ENCODE measurements at regions not wholly inside any gene's neighbourhood (a gene's known extent, or its start where the extent isn't known, plus 50 kb on each side); places are given as distances from the start of the nearest gene placed in this dataset.
"Not testable (repeated sequence)": the region's sequence is repeated elsewhere in the genome, so short reads cannot be mapped to it uniquely, and the experiment has no call there.

- no peak for DNase-seq
Observed at GRCh38 chr7:9711259-9711918, 1262.3 kb upstream of the PHF14 start.

- DNase-seq, result no peak
Observed at GRCh38 chr7:9718071-9718661, 1255.5 kb upstream of the PHF14 start.

DNA sequence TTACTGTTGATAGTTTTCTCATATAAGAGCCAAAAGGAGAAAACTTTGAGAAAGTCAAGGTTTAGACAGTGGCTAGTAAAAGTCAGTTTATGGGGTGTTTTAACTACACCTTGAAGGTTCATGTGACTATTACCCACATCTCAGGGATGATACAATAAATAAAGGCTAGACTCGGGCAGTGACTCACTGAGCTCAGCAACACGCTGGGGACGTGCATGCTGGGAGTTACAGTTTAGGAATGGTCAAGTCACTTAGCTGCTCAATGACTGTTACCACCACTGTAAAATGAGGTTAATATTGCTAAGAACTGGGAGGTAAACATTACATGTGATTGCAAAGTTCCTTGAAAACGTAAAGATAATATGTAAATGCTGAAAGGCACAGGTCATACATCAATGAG is 1254.4 kb upstream of the PHF14 start:
- DNase-seq, result no peak

DNA sequence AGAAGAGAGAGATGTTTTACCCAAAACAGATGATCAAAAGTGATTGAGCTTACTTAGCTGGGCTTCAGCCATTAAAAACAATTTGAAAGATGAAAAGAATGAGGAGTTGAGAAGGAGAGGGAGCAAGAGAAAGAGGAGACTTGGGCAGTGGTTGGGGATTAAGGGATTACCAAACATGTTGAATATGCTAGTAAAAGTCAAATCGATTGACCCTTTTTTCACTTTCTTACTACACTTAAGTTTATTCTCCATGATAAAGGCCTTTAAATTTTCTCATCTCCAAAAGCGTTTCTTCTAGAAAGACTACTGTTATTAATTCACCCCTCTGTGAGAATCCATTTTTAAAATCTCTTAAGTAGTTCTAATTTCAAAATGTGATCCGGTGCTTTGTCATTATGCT is 1254.0 kb upstream of the PHF14 start:
- no peak for DNase-seq

DNA sequence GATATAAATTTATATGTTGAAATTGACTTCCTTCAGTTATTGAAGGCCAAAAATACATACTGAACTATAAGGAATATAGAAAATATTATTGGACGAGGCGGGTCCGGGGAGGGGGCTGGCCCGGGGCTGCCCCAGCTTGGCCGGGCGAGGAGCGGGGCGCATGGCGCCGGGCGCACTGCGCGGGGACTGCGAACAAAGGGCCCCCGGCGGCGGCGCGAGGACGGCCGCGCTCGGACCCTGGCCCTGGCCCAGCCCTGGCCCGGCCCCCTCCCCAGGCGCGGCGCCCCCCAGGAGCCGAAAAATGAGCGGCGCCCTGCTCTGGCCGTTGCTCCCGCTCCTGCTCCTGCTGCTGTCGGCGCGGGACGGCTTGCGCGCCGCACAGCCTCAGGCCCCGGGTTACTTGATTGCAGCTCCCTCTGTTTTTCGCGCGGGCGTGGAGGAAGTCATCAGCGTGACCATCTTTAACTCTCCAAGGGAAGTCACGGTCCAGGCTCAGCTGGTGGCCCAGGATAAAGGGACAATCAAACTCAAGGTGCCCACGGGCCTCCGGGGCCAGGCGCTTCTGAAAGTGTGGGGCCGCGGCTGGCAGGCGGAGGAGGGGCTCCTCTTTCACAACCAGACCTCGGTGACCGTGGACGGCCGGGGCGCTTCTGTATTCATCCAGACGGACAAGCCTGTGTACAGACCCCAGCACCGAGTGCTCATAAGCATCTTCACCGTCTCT is 1247.6 kb upstream of the PHF14 start:
- not testable (repeated sequence) for DNase-seq

- DNase-seq, result not testable (repeated sequence)
Observed at GRCh38 chr7:9726811-9727210, 1246.9 kb upstream of the PHF14 start.

- not testable (repeated sequence) for DNase-seq
Observed at GRCh38 chr7:9727467-9727869, 1246.2 kb upstream of the PHF14 start.

- DNase-seq, result not testable (repeated sequence)
Observed at GRCh38 chr7:9728014-9728657, 1245.5 kb upstream of the PHF14 start.

- DNase-seq, result no peak
Observed at GRCh38 chr7:9752033-9752432, 1221.6 kb upstream of the PHF14 start.

DNA sequence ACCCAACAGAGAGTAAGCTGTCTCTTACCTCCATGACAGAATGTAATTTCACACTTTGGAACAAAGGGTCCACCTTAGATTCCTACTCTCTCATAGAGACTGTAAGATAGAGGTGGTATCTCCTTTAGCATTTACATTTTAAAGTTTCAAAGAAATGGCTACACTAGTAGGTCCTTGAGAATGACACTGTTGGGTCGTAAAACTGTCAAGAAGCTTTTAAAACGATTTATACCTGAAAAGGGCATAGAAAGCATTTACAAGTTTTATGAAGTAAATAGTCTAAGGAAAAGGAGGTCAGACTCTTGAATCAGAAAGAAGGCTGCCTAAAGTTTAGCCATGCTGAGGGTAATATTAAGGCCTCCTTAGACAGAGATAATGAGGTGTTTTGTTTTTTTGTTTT is 1212.4 kb upstream of the PHF14 start:
- no peak for DNase-seq

GRCh38 chr7:9776900-9777299 is 1196.8 kb upstream of the PHF14 start:
- DNase-seq, result peak; percentile 26

DNA sequence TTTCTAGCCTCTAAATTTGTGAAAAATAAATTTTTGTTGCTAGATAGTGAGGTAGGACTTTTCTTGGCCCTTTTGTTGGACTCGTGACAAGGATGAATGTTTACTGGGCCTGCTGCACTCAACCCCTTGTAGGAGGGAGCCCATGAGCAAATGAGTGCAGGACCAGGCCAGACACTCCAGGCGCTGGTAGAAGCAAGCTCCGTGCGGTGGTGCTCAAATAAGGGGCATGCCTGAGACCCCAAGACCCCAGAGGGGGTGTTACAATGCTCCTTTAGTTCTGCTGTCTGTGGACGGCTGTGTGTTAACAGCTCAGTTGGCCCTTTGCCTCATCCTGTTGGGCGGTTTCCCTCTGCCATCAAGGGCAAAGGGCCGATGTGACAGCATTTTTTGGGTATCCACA is 1195.3 kb upstream of the PHF14 start:
- no peak for DNase-seq

GRCh38 chr7:9781710-9782109 is 1192.0 kb upstream of the PHF14 start:
- no peak for DNase-seq

DNA sequence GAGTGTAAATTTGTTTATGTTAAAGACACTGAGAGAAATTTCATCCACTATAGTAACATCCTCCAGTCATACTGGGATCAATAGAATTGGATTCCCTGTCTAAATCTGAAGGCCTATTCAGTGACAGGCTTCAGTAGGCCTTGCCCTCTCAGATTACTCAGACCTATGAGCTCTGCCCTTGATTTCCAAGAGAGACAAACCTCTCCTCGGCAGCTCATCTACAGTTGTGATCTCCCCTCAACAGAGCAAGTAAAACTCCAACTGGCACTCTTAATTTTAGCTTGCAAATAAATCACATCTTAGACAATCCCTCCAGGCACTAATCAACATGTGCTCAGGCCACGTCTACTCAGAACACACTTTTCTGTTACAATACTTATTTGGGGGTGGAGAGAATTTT is 1191.4 kb upstream of the PHF14 start:
- no peak for DNase-seq

DNA sequence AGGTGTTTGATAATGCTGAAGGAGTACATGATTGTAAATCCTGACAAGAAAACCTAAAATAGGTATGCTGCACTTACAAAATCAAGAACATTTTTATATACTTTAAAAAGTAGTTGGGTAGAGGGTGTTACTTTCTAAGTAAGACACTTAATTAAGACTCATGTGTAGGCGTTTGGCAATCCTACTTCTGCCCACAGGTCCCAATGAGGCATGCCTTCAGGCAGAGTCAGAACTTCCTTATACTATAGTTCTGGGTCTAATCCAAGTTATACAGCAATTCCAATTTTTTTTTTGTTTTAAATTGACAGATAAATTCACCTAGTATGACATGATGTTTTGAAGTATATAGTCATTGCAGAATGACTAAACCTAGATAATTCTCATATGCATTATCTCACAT is 1188.5 kb upstream of the PHF14 start:
- no peak for DNase-seq

DNA sequence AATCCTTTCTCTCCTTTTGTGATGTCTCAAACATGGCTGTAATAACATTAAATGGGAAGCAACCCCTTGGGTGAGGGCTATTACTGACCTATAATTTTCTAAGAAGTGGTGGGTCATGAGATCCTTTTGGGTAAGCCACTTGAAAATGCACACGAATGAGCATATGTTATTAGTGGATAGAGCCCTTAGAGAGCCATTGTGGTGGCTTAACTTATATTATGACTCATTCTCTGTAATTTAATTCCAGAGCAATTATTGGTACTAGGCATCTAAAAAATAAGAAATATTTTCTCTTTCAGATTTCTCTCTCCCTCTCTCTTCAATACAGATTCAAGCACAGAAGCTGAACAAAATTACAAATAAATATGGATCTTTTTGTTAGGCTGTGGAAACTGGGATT is 1177.4 kb upstream of the PHF14 start:
- DNase-seq, result no peak

DNA sequence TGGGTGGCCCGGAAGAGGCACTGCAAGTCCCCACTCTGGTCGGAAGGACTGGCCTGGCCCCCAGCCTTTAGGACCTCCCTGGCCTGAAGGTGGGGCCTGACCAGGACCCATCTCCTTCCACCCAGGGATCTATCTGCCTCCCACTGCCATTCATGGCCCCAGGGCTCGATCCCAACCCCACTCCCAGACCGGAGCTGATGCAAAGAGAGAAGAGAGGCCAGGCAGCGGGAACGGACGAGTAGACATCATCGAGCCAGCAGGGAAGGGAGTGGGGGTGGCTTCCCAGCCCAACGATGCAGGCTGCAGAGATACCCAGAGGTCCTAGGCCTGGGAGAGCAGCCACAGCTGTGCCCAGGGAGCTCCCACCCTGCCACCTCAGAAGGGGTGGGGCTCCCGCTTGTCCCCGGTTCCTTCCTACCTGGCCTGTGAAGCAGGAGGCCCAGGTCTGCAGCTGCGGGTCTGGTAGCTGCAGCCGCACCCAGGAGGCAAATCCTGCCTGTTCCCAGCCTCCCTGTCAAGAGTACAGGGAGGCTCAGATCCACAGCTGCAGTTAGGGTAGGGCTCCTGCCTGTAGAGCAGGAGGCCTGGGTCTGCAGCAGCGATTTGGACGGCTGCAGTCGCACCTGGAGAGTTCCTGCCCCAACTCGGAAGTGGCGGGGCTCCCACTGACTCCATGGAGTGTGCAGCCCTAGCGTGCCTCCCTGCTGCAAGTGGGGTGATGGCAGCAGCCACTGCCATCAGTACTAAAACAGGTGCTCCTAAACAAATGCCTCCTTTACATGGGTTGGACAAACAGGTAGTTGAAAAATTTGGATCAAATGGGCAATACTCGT is 1151.0 kb upstream of the PHF14 start:
- DNase-seq, result no peak

- peak; percentile 22 for DNase-seq
Observed at GRCh38 chr7:9835199-9835598, 1138.5 kb upstream of the PHF14 start.

GRCh38 chr7:9836671-9837070 is 1137.0 kb upstream of the PHF14 start:
- DNase-seq, result no peak

DNA sequence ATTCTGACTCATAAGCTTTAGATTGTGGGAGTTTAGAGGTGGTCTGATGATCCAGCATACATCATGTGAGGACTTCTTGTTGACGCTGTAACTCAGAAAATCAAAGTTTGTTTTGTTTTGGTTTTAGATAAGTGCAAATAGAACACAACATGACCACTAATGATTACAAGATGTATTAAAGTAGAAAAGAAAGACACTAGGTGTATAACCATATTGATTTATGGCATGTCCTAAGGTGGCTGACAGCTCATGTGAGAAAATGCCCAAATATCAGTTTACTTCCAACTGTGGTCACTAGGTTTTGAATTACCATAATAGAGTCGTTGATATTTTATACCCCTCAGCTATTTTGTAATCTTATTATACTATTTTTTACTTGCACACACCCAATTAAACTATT is 1131.4 kb upstream of the PHF14 start:
- DNase-seq, result no peak

DNA sequence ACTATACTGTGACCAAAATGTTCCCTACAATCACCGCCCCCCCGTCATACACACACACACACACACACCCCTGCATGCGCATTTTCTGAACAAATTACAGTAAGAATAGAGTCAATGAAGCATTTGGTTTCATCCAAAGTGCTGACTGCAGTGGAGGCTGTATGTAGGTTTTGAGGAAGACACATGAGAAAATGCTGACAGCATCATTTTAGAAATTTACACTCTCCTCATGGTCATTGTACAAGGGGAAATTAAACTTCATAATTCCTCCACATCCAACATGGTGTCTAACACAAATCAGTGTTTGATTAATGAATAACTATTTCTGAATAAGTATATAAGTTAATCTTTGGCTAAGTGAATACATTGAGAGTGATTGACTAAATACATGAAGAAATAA is 1126.8 kb upstream of the PHF14 start:
- no peak for DNase-seq

DNA sequence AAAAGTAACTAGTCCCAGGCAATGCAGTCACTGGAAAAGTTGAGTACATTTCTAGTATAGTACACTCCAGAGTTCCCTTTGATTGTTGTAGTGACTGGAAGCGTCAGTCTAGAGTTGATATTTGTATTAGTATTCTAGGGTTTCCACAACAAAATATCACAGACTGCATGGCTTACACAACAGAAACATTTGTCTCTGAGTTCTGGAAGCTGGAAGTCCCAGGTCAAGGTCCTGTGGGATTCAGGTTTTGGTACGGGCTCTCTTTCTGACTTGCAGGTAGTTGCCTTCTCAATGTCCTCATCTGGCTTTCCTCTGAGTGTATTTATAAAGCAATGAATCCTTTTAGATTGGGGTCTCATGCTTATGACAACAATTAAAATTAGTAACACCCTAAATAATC is 1119.1 kb upstream of the PHF14 start:
- no peak for DNase-seq
